22Rv1 (cell line): ENCODE measurements at regions not wholly inside any gene's neighbourhood (a gene's known extent, or its start where the extent isn't known, plus 50 kb on each side); places are given as distances from the start of the nearest gene placed in this dataset.

Experiments
- ZFX ChIP-seq: fragments of 450-650 bp; IDR thresholded peaks from 2 replicates; pipeline ENCODE4 v1.6.1; 2017; ENCODE audit warnings: antibody characterized with exemption, borderline replicate concordance
- TF ChIP-seq, protein P1 (sequence below): fragments of 450-650 bp; IDR thresholded peaks from 2 replicates; pipeline ENCODE4 v1.5.1; 2017; ENCODE audit warnings: mild to moderate bottlenecking

DNA sequence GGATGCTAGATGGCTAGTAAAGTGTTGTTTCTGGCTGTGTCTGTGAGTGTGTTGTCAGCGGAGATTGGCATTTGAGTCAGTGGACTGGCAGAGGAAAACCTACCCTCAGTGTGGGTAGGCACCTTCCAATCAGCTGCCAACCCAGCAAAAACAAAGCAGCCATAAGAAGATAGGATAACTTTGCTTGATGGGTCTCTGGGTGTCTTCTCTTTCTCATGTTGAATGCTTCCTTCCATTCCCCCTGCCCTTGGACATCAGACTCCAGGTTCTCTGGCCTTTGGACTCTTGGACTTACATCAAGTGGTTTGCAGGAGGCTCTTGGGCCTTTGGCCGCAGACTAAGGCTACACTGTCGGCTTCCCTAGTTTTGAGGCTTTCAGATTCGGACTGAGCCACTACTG lies 429.0 kb upstream of the ZNF804A start:
- TF ChIP-seq, protein P1, sequence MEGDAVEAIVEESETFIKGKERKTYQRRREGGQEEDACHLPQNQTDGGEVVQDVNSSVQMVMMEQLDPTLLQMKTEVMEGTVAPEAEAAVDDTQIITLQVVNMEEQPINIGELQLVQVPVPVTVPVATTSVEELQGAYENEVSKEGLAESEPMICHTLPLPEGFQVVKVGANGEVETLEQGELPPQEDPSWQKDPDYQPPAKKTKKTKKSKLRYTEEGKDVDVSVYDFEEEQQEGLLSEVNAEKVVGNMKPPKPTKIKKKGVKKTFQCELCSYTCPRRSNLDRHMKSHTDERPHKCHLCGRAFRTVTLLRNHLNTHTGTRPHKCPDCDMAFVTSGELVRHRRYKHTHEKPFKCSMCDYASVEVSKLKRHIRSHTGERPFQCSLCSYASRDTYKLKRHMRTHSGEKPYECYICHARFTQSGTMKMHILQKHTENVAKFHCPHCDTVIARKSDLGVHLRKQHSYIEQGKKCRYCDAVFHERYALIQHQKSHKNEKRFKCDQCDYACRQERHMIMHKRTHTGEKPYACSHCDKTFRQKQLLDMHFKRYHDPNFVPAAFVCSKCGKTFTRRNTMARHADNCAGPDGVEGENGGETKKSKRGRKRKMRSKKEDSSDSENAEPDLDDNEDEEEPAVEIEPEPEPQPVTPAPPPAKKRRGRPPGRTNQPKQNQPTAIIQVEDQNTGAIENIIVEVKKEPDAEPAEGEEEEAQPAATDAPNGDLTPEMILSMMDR: no peak
- no peak for TF ChIP-seq ZFX
